ENCODE measurements at regions not wholly inside any gene's neighbourhood (a gene's known extent, or its start where the extent isn't known, plus 50 kb on each side); places are given as distances from the start of the nearest gene placed in this dataset.

DNA sequence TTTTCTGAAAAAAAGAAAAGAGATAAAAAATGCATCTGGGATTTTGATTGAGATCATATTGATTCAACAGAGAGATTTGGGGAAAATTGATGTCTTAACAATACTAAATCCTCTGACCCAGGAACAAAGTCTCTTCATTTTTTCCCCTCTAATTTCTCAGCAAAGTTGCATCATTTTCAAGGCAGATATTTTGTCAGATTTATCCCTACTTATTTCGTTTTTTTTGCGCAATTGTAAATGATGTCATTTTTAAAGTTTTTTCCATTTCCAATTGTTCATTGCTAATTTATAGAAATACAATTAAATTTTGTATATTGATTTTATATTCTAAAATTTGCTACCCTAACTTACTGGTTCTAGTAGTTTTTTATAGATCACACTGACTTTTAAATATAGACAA is 97.7 kb upstream of the TMEM170B start:
- ChIA-PET SMC1A (ENCODE audit: uncharacterized antibody, unreplicated experiment) (interaction anchor here (0.9 to 2.7 kb wide), 7 partner anchors 9 to 60 kb away, joined by 3 to 12 read pairs (median 4); no protein-coding TSS in a partner anchor), RAD21 (ENCODE audit: unreplicated experiment) (interaction anchor here (3.4 kb wide), 1 partner anchor 20 kb away, joined by 17 read pairs; no protein-coding TSS in a partner anchor), CTCF (interaction anchor here (2.4 kb wide), 1 partner anchor 11 kb away, joined by 9 read pairs; no protein-coding TSS in a partner anchor), POLR2A (no interaction called here)
- Histone ChIP-seq H3K4me3 (no peak overlapping the region), H3K9me3 (replicated peaks; ENCODE audit: control insufficient read depth, insufficient read depth, low read length) (peaks cover 2% of the 10 kb centered on the region; the same call in 2 of the 3 replicates), H3K4me1 (ENCODE audit: control insufficient read depth, insufficient read depth, low read length) (peaks cover 3% of the 10 kb centered on the region; the same call in 1 of the 2 replicates), H3K27ac (ENCODE audit: control insufficient read depth, insufficient read depth) (no peak overlapping the region), H3K36me3 (ENCODE audit: control insufficient read depth in 2 of 2, insufficient read depth in 2 of 2, low read length in 1 of 2) (no peaks in the 10 kb centered on the region), H2AFZ (ENCODE audit: control insufficient read depth, low read depth, low read length) (no peak overlapping the region), H3K4me2 (ENCODE audit: control insufficient read depth, insufficient read depth) (no peak overlapping the region), H4K20me1 (ENCODE audit: control insufficient read depth, insufficient read depth) (no peaks in the 10 kb centered on the region), H3K27me3 (replicated peaks in 1 of 2; ENCODE audit: control insufficient read depth in 2 of 2, insufficient read depth in 2 of 2, low read length in 1 of 2) (no peaks in the 10 kb centered on the region), H3K79me2 (ENCODE audit: control insufficient read depth, insufficient read depth, low read length) (no peaks in the 10 kb centered on the region), H3K9ac (ENCODE audit: control insufficient read depth, insufficient read depth, low read length) (no peak overlapping the region)
- TF ChIP-seq, protein P1, sequence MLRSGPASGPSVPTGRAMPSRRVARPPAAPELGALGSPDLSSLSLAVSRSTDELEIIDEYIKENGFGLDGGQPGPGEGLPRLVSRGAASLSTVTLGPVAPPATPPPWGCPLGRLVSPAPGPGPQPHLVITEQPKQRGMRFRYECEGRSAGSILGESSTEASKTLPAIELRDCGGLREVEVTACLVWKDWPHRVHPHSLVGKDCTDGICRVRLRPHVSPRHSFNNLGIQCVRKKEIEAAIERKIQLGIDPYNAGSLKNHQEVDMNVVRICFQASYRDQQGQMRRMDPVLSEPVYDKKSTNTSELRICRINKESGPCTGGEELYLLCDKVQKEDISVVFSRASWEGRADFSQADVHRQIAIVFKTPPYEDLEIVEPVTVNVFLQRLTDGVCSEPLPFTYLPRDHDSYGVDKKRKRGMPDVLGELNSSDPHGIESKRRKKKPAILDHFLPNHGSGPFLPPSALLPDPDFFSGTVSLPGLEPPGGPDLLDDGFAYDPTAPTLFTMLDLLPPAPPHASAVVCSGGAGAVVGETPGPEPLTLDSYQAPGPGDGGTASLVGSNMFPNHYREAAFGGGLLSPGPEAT (IDR thresholded peaks at IDR 0.05; ENCODE audit: low read depth), result no peak
- no peak for TF ChIP-seq MEF2A (IDR thresholded peaks at IDR 0.05; ENCODE audit: insufficient read depth, low read depth, low read length)
- no peak for TF ChIP-seq NFXL1 (IDR thresholded peaks at IDR 0.05; ENCODE audit: borderline replicate concordance)
- TF ChIP-seq NFYB (IDR thresholded peaks at IDR 0.05; ENCODE audit: insufficient read depth, low read depth, low read length), result no peak
- no peak for TF ChIP-seq CHD4 (IDR thresholded peaks at IDR 0.05)
- TF ChIP-seq FOXK2 (IDR thresholded peaks at IDR 0.05), result no peak
- TF ChIP-seq ZSCAN29 (IDR thresholded peaks at IDR 0.05), result no peak
- TF ChIP-seq, protein P2, sequence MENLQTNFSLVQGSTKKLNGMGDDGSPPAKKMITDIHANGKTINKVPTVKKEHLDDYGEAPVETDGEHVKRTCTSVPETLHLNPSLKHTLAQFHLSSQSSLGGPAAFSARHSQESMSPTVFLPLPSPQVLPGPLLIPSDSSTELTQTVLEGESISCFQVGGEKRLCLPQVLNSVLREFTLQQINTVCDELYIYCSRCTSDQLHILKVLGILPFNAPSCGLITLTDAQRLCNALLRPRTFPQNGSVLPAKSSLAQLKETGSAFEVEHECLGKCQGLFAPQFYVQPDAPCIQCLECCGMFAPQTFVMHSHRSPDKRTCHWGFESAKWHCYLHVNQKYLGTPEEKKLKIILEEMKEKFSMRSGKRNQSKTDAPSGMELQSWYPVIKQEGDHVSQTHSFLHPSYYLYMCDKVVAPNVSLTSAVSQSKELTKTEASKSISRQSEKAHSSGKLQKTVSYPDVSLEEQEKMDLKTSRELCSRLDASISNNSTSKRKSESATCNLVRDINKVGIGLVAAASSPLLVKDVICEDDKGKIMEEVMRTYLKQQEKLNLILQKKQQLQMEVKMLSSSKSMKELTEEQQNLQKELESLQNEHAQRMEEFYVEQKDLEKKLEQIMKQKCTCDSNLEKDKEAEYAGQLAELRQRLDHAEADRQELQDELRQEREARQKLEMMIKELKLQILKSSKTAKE (IDR thresholded peaks at IDR 0.05; ENCODE audit: low read depth, poor library complexity, severe bottlenecking), result no peak
- no peak for TF ChIP-seq NFYA (IDR thresholded peaks at IDR 0.05; ENCODE audit: borderline replicate concordance, low read depth, low read length)
- TF ChIP-seq, protein P3, sequence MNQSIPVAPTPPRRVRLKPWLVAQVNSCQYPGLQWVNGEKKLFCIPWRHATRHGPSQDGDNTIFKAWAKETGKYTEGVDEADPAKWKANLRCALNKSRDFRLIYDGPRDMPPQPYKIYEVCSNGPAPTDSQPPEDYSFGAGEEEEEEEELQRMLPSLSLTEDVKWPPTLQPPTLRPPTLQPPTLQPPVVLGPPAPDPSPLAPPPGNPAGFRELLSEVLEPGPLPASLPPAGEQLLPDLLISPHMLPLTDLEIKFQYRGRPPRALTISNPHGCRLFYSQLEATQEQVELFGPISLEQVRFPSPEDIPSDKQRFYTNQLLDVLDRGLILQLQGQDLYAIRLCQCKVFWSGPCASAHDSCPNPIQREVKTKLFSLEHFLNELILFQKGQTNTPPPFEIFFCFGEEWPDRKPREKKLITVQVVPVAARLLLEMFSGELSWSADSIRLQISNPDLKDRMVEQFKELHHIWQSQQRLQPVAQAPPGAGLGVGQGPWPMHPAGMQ (IDR thresholded peaks at IDR 0.05; ENCODE audit: borderline replicate concordance), result no peak
- no peak for TF ChIP-seq SMC3 (IDR thresholded peaks at IDR 0.05; ENCODE audit: borderline replicate concordance, low read length)
- no peak for TF ChIP-seq CBX5 (IDR thresholded peaks at IDR 0.05; ENCODE audit: low read depth)
- no peak for TF ChIP-seq KAT2A (conservative IDR thresholded peaks at IDR 0.05; ENCODE audit: control insufficient read depth, low read depth, low read length)
- TF ChIP-seq CREM (IDR thresholded peaks at IDR 0.05; ENCODE audit: low read depth), result no peak
- no peak for TF ChIP-seq CREB1 (IDR thresholded peaks at IDR 0.05; ENCODE audit: low read depth)
- TF ChIP-seq, protein P4, sequence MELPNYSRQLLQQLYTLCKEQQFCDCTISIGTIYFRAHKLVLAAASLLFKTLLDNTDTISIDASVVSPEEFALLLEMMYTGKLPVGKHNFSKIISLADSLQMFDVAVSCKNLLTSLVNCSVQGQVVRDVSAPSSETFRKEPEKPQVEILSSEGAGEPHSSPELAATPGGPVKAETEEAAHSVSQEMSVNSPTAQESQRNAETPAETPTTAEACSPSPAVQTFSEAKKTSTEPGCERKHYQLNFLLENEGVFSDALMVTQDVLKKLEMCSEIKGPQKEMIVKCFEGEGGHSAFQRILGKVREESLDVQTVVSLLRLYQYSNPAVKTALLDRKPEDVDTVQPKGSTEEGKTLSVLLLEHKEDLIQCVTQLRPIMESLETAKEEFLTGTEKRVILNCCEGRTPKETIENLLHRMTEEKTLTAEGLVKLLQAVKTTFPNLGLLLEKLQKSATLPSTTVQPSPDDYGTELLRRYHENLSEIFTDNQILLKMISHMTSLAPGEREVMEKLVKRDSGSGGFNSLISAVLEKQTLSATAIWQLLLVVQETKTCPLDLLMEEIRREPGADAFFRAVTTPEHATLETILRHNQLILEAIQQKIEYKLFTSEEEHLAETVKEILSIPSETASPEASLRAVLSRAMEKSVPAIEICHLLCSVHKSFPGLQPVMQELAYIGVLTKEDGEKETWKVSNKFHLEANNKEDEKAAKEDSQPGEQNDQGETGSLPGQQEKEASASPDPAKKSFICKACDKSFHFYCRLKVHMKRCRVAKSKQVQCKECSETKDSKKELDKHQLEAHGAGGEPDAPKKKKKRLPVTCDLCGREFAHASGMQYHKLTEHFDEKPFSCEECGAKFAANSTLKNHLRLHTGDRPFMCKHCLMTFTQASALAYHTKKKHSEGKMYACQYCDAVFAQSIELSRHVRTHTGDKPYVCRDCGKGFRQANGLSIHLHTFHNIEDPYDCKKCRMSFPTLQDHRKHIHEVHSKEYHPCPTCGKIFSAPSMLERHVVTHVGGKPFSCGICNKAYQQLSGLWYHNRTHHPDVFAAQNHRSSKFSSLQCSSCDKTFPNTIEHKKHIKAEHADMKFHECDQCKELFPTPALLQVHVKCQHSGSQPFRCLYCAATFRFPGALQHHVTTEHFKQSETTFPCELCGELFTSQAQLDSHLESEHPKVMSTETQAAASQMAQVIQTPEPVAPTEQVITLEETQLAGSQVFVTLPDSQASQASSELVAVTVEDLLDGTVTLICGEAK (IDR thresholded peaks at IDR 0.05; ENCODE audit: borderline replicate concordance), result no peak
- DNase-seq (ENCODE audit: low read depth, low spot score) (no peak), ATAC-seq (no peak), FAIRE-seq (no peak)
- no TSS peak for BruUV-seq (replicated peaks)
- in situ Hi-C loops (cut with MboI) (no loop called here), intact Hi-C loops (cut with micrococcal nuclease; ENCODE audit: unreplicated experiment) (no loop called here)
- 65% methylated on average over 2 of the region's 2 CpGs for WGBS (ENCODE audit: insufficient coverage, insufficient replicate concordance, low lambda C conversion rate, missing lambda C conversion rate)

Data from GM12878 (cell line).